Transverse colon (tissue), 4 donors: ENCODE measurements at regions not wholly inside any gene's neighbourhood (a gene's known extent, or its start where the extent isn't known, plus 50 kb on each side); places are given as distances from the start of the nearest gene placed in this dataset.

Experiments
- CTCF ChIP-seq, 5 experiments: fragments of 200-600 bp in 3 of 5; fragments of 450-650 bp in 2 of 5; sonication (generic) in 3 of 5; IDR thresholded peaks; 1 replicate in 2 of 5; 2 replicates in 3 of 5; pipeline ENCODE4 v1.5.1; 2016 to 2017; ENCODE audit warnings: antibody characterized with exemption in 5 of 5, inconsistent platforms in 3 of 5, mild to moderate bottlenecking in 2 of 5, moderate library complexity in 1 of 5
- POLR2A ChIP-seq: fragments of 450-650 bp; IDR thresholded peaks from one replicate; pipeline ENCODE4 v1.6.1; 2016; ENCODE audit warnings: antibody characterized with exemption, mild to moderate bottlenecking, moderate library complexity
- POLR2AphosphoS5 ChIP-seq, 3 donors: sonication (generic); formaldehyde crosslinking; IDR thresholded peaks; one replicate each; pipeline ENCODE4 v1.6.1; 2016; ENCODE audit warnings: antibody characterized with exemption in 3 of 3

- TF ChIP-seq CTCF (IDR thresholded peaks at IDR 0.05) = no peak
- TF ChIP-seq POLR2A = no peak
- no peak for TF ChIP-seq POLR2AphosphoS5 (IDR thresholded peaks at IDR 0.05)
These were observed 150.9 kb downstream of the RFC3 start for GRCh38 chr13:33968520-33969507.
